ENCODE measurements at regions not wholly inside any gene's neighbourhood (a gene's known extent, or its start where the extent isn't known, plus 50 kb on each side); places are given as distances from the start of the nearest gene placed in this dataset.

GRCh38 chr11:71198823-71199165 is 53.6 kb downstream of the SHANK2 start:
- DNase-seq (no peak), ATAC-seq (no peak)
- Histone ChIP-seq H3K36me3 (no peaks in the 10 kb centered on the region), H3K27me3 (no peaks in the 10 kb centered on the region), H3K4me1 (no peaks in the 10 kb centered on the region), H3K27ac (no peak overlapping the region), H3K9me3 (no peaks in the 10 kb centered on the region), H3K4me3 (no peak overlapping the region)
- TF ChIP-seq CTCF (IDR thresholded peaks at IDR 0.05), result no peak
- intact Hi-C loops (cut with DNase I), result no loop called here

- H3K9me3 ChIP-seq, result no peaks in the 10 kb centered on the region
- ATAC-seq (no peak), DNase-seq (no peak)
- no peaks in the 10 kb centered on the region for H3K36me3 ChIP-seq
- no peak overlapping the region for H3K27ac ChIP-seq
- H3K27me3 ChIP-seq, result no peaks in the 10 kb centered on the region
- no peaks in the 10 kb centered on the region for H3K4me1 ChIP-seq
- intact Hi-C loops (cut with DNase I), result no loop called here
- no peak overlapping the region for H3K4me3 ChIP-seq
- no peak for TF ChIP-seq CTCF (IDR thresholded peaks at IDR 0.05)
These were observed 54.1 kb downstream of the SHANK2 start for GRCh38 chr11:71198141-71198822.

DNA sequence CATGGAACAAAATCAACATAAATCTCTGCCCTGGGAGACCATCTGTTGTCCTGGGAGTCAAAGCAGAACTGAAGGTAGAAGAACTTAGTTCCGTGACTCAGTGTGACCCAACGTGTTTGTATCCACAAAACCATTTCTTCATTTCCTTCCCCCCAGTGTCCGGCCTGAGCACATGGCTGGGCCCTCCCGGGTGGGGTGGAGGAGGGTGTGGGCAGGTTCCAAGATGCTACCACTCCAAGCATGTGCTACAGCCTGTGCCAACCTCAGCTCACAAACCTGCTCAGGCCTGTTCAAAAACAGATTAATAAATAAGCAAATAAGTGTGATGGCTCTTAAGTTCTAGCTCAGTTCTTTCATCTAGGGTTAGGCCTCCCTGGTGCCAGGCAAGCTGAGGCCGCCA is 55.3 kb downstream of the SHANK2 start:
- H3K9me3 ChIP-seq, result no peaks in the 10 kb centered on the region
- H3K27ac ChIP-seq, result no peak overlapping the region
- no peaks in the 10 kb centered on the region for H3K27me3 ChIP-seq
- DNase-seq (no peak), ATAC-seq (no peak)
- no peak overlapping the region for H3K4me3 ChIP-seq
- H3K4me1 ChIP-seq, result no peaks in the 10 kb centered on the region
- no peak for TF ChIP-seq CTCF (IDR thresholded peaks at IDR 0.05)
- intact Hi-C loops (cut with DNase I), result no loop called here
- no peaks in the 10 kb centered on the region for H3K36me3 ChIP-seq

GRCh38 chr11:71194710-71195109 is 57.7 kb downstream of the SHANK2 start:
- TF ChIP-seq CTCF (IDR thresholded peaks at IDR 0.05), result no peak
- intact Hi-C loops (cut with DNase I), result no loop called here
- Histone ChIP-seq H3K4me1 (no peaks in the 10 kb centered on the region), H3K36me3 (no peaks in the 10 kb centered on the region), H3K9me3 (no peaks in the 10 kb centered on the region), H3K4me3 (no peak overlapping the region), H3K27me3 (no peaks in the 10 kb centered on the region), H3K27ac (no peak overlapping the region)
- DNase-seq (no peak), ATAC-seq (no peak)

GRCh38 chr11:71193431-71193830 is 58.9 kb downstream of the SHANK2 start:
- H3K9me3 ChIP-seq, result no peaks in the 10 kb centered on the region
- H3K27me3 ChIP-seq, result no peaks in the 10 kb centered on the region
- TF ChIP-seq CTCF (IDR thresholded peaks at IDR 0.05), result no peak
- no peak overlapping the region for H3K27ac ChIP-seq
- H3K4me3 ChIP-seq, result no peak overlapping the region
- H3K36me3 ChIP-seq, result no peaks in the 10 kb centered on the region
- ATAC-seq (no peak), DNase-seq (peak; percentile 52)
- no peaks in the 10 kb centered on the region for H3K4me1 ChIP-seq
- intact Hi-C loops (cut with DNase I), result no loop called here

DNA sequence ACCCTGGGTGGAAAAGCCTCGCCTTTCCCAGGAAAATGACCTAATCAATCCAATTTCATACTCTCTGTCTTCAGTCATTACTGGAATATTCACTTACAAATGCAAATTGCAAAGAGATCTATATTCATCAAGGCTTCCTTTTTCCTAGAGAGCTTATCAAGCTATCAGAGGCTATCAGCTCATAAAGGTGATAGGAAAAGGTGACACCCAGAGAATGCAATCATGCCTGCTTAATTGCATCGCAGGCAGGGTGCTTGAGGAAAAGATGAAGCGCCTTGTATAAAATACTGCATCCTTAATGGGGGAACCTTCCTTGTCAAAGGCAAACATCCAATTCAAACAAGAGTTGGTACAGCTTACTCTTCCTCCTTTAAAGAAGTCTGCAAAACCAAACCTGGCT is 59.7 kb downstream of the SHANK2 start:
- no peak for TF ChIP-seq CTCF (IDR thresholded peaks at IDR 0.05)
- no peaks in the 10 kb centered on the region for H3K27me3 ChIP-seq
- no peak for ATAC-seq

More for the DNA sequence above, 59.7 kb downstream of the SHANK2 start:
- H3K27ac ChIP-seq, result no peak overlapping the region
- H3K9me3 ChIP-seq, result no peaks in the 10 kb centered on the region
- H3K4me3 ChIP-seq, result no peak overlapping the region
- H3K4me1 ChIP-seq, result no peaks in the 10 kb centered on the region
- H3K36me3 ChIP-seq, result no peaks in the 10 kb centered on the region
- DNase-seq, result no peak
- intact Hi-C loops (cut with DNase I), result no loop called here

Data from upper lobe of right lung (tissue), 1 donor.